Non-pigmented ciliary epithelial cell (primary cell): ENCODE measurements at regions not wholly inside any gene's neighbourhood (a gene's known extent, or its start where the extent isn't known, plus 50 kb on each side); places are given as distances from the start of the nearest gene placed in this dataset.

Experiments
- DNase-seq: peaks from one replicate; pipeline ENCODE4 v3.0.0-alpha.2; 2010; ENCODE audit warnings: low read depth

DNA sequence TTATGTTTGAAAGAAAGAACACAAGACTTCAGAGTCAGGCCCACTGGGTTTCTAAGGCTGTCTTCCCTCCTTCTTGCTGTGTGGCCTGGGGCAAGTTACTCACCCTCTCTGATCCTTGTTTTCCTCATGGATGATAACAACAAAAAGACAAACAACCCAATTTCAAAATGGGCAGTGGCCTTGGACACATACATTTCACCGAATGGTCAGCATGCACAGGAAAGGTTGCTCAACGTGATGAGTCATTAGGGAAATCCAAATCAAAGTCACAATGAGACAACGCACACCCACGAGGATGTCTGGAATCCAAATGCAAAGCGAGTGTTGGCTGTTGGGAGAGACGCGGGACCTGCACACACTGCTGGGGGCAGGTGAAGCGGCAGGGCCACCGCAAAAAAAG, 50.8 kb upstream of the PPP2R2C start:
- peak; percentile 8 for DNase-seq

- DNase-seq = no peak
These were observed 50.6 kb upstream of the MAN2B2 start for GRCh38 chr4:6524436-6524835.
